OCI-LY1 (cell line): ENCODE measurements at regions not wholly inside any gene's neighbourhood (a gene's known extent, or its start where the extent isn't known, plus 50 kb on each side); places are given as distances from the start of the nearest gene placed in this dataset.

Source experiments
- H2AFZ ChIP-seq: fragments of 200-600 bp; sonication (generic), shearing (Covaris generic); 2 replicates; pipeline ENCODE4 v1.6.0; 2014; ENCODE audit warnings: antibody characterized with exemption, mild to moderate bottlenecking, low read length
- H3F3A ChIP-seq: fragments of 200-600 bp; sonication (generic), shearing (Covaris generic); 2 replicates; pipeline ENCODE4 v1.6.0; 2014; ENCODE audit warnings: mild to moderate bottlenecking, antibody characterized with exemption, low read length, moderate library complexity; ENCODE audit not compliant: insufficient read depth
- H3K27ac ChIP-seq: fragments of 200-600 bp; sonication (generic); 2 replicates; pipeline ENCODE4 v1.5.1; 2014; ENCODE audit warnings: low read length, mixed run types, mild to moderate bottlenecking, low read depth; ENCODE audit not compliant: poor library complexity, severe bottlenecking
- H3K27me3 ChIP-seq: fragments of 200-600 bp; sonication (generic); 2 replicates; pipeline ENCODE4 v1.6.0; 2014; ENCODE audit warnings: antibody characterized with exemption, mild to moderate bottlenecking, low read length, moderate library complexity; ENCODE audit not compliant: insufficient read depth
- H3K36me3 ChIP-seq: fragments of 200-600 bp; sonication (generic); 2 replicates; pipeline ENCODE4 v1.6.1; 2014; ENCODE audit warnings: mild to moderate bottlenecking, antibody characterized with exemption, low read length, moderate library complexity, mixed read lengths; ENCODE audit not compliant: insufficient read depth
- H3K4me1 ChIP-seq: fragments of 200-600 bp; sonication (generic); 2 replicates; pipeline ENCODE4 v1.5.1; 2014; ENCODE audit warnings: mild to moderate bottlenecking, low read length, moderate library complexity; ENCODE audit not compliant: insufficient read depth, severe bottlenecking
- H3K4me2 ChIP-seq: fragments of 200-600 bp; sonication (generic), shearing (Covaris generic); 2 replicates; pipeline ENCODE4 v1.6.1; 2014; ENCODE audit warnings: low read length
- H3K4me3 ChIP-seq: fragments of 200-600 bp; sonication (generic); 2 replicates; pipeline ENCODE4 v1.5.1; 2014; ENCODE audit warnings: low read length, low read depth, mild to moderate bottlenecking, mixed read lengths; ENCODE audit not compliant: poor library complexity, severe bottlenecking
- H3K79me2 ChIP-seq: fragments of 200-600 bp; shearing (Covaris generic); 2 replicates; pipeline ENCODE4 v1.6.1; 2016; ENCODE audit warnings: mixed run types, low read length, mixed read lengths; ENCODE audit not compliant: insufficient read depth
- H3K9ac ChIP-seq: fragments of 200-600 bp; sonication (generic), shearing (Covaris generic); 2 replicates; pipeline ENCODE4 v1.6.1; 2014; ENCODE audit warnings: mild to moderate bottlenecking, low read length, mixed read lengths
- H3K9me2 ChIP-seq: fragments of 200-600 bp; sonication (generic), shearing (Covaris generic); 2 replicates; pipeline ENCODE4 v1.6.1; 2014; ENCODE audit warnings: low read depth, mild to moderate bottlenecking, low read length, mixed read lengths
- H3K9me3 ChIP-seq: fragments of 200-600 bp; shearing (Covaris generic); 2 replicates; pipeline ENCODE4 v1.6.1; 2014; ENCODE audit warnings: low read length, mixed read lengths
- H4K20me1 ChIP-seq: fragments of 200-600 bp; sonication (generic), shearing (Covaris generic); 2 replicates; pipeline ENCODE4 v1.6.0; 2016; ENCODE audit warnings: mild to moderate bottlenecking, low read length; ENCODE audit not compliant: insufficient read depth
- CTCF ChIP-seq: fragments of 200-600 bp; sonication (generic), shearing (Covaris generic); IDR thresholded peaks from 2 replicates; pipeline ENCODE4 v1.5.1; 2017; ENCODE audit warnings: mild to moderate bottlenecking, antibody characterized with exemption, low read length, moderate library complexity, mixed read lengths
- EZH2 ChIP-seq: fragments of 200-600 bp; sonication (generic), shearing (Covaris generic); IDR thresholded peaks from 2 replicates; pipeline ENCODE4 v1.8.0; 2017; ENCODE audit warnings: borderline replicate concordance, mixed run types, mild to moderate bottlenecking, antibody characterized with exemption, low read length, moderate library complexity, mixed read lengths

- Histone ChIP-seq H3K9me3 (no peaks in the 10 kb centered on the region), H3K36me3 (no peaks in the 10 kb centered on the region), H3K4me2 (no peak overlapping the region), H2AFZ (no peak overlapping the region), H3F3A (no peaks in the 10 kb centered on the region), H3K27ac (no peak overlapping the region), H3K27me3 (no peaks in the 10 kb centered on the region), H3K9me2 (no peaks in the 10 kb centered on the region), H3K79me2 (no peaks in the 10 kb centered on the region), H3K4me1 (no peaks in the 10 kb centered on the region), H3K4me3 (no peak overlapping the region), H4K20me1 (no peaks in the 10 kb centered on the region), H3K9ac (no peak overlapping the region)
- TF ChIP-seq CTCF (no peak), EZH2 (no peak)
Observed at GRCh38 chr6:94350833-94351232, 931.5 kb upstream of the EPHA7 start.

- H3K4me1 ChIP-seq, result no peaks in the 10 kb centered on the region
- no peaks in the 10 kb centered on the region for H4K20me1 ChIP-seq
- H3K27me3 ChIP-seq, result no peaks in the 10 kb centered on the region
- no peaks in the 10 kb centered on the region for H3F3A ChIP-seq
- no peak overlapping the region for H2AFZ ChIP-seq
- H3K4me2 ChIP-seq, result no peak overlapping the region
- no peaks in the 10 kb centered on the region for H3K9me2 ChIP-seq
- no peaks in the 10 kb centered on the region for H3K9me3 ChIP-seq
- no peaks in the 10 kb centered on the region for H3K36me3 ChIP-seq
- H3K9ac ChIP-seq, result no peak overlapping the region
- H3K4me3 ChIP-seq, result no peak overlapping the region
- TF ChIP-seq EZH2 (no peak), CTCF (no peak)
- no peaks in the 10 kb centered on the region for H3K79me2 ChIP-seq
- no peak overlapping the region for H3K27ac ChIP-seq
Observed at GRCh38 chr6:94349227-94349626, 929.9 kb upstream of the EPHA7 start.

GRCh38 chr6:94344866-94345265 lies 925.5 kb upstream of the EPHA7 start:
- H2AFZ ChIP-seq, result no peak overlapping the region
- no peaks in the 10 kb centered on the region for H3K36me3 ChIP-seq
- H4K20me1 ChIP-seq, result no peaks in the 10 kb centered on the region
- H3K27ac ChIP-seq, result no peak overlapping the region
- no peak overlapping the region for H3K4me2 ChIP-seq
- no peaks in the 10 kb centered on the region for H3K79me2 ChIP-seq
- H3K4me1 ChIP-seq, result no peaks in the 10 kb centered on the region
- TF ChIP-seq CTCF (no peak), EZH2 (no peak)
- H3F3A ChIP-seq, result no peaks in the 10 kb centered on the region
- no peak overlapping the region for H3K4me3 ChIP-seq
- no peaks in the 10 kb centered on the region for H3K9me3 ChIP-seq
- no peak overlapping the region for H3K9ac ChIP-seq
- no peaks in the 10 kb centered on the region for H3K27me3 ChIP-seq
- no peaks in the 10 kb centered on the region for H3K9me2 ChIP-seq
